HCT116 (cell line): ENCODE measurements at regions not wholly inside any gene's neighbourhood (a gene's known extent, or its start where the extent isn't known, plus 50 kb on each side); places are given as distances from the start of the nearest gene placed in this dataset.

Experiments used
- ATAC-seq: fragments of 200-7000 bp; cut with Tn5 transposase; 2 replicates; pipeline ENCODE4 v1.9.1; 2020; ENCODE audit warnings: mild to moderate bottlenecking, moderate library complexity
- BruUV-seq: library from RNA; stranded (reverse); fragments of 400-500 nt; replicated peaks from 2 replicates; lab custom pipeline; 2021; lab: Mats Ljungman, UMichigan
- CTCF ChIA-PET: fragments of 300-600 bp; sonication (Branson Sonifier 250); formaldehyde crosslinking; loops from one replicate; lab custom pipeline; 2021; ENCODE audit warnings: antibody characterized with exemption; lab: Charles Lee
- POLR2A ChIA-PET: fragments of 300-600, 350-600 bp; sonication (Branson Sonifier 250); formaldehyde crosslinking; loops from one replicate; lab custom pipeline; 2021; ENCODE audit warnings: antibody characterized with exemption; lab: Charles Lee
- RAD21 ChIA-PET, 2 experiments: fragments of 300-600 bp; sonication (Branson Sonifier 250); formaldehyde crosslinking; loops; one replicate each; lab custom pipeline; 2023; ENCODE audit warnings: low total read pairs in 2 of 2; ENCODE audit not compliant: uncharacterized antibody in 2 of 2, unreplicated experiment in 2 of 2, low non-redundant PET in 1 of 2; lab: Charles Lee
- DNase-seq: peaks from one replicate; pipeline ENCODE4 v3.0.0-alpha.2; 2010; ENCODE audit warnings: low read depth, low spot score
- H2AFZ ChIP-seq: fragments of 200-600 bp; shearing (Covaris generic), sonication (generic); 2 replicates; pipeline ENCODE4 v1.6.1; 2017; ENCODE audit warnings: low read depth, mixed run types, mixed read lengths, antibody characterized with exemption, low read length; ENCODE audit not compliant: poor library complexity, severe bottlenecking
- H3K27ac ChIP-seq: 2 replicates; pipeline ENCODE4 v1.5.1; 2012; ENCODE audit warnings: low read depth, low read length
- H3K27me3 ChIP-seq: fragments of 200-600 bp; sonication (generic); 2 replicates; pipeline ENCODE4 v1.6.1; 2016; ENCODE audit warnings: mixed run types, low read length, mixed read lengths; ENCODE audit not compliant: insufficient read depth
- H3K36me3 ChIP-seq, 2 experiments: fragments of 200-500 bp in 1 of 2; fragments of 200-600 bp in 1 of 2; sonication (Bioruptor generic) in 1 of 2; sonication (generic) in 1 of 2; 2 replicates each; pipeline versions ENCODE4 v1.5.1 to v1.6.1; 2014 to 2016; ENCODE audit warnings: low read length in 2 of 2, inconsistent platforms in 1 of 2, mixed read lengths in 1 of 2, mixed run types in 1 of 2; ENCODE audit not compliant: insufficient read depth in 2 of 2, control insufficient read depth in 1 of 2
- H3K4me1 ChIP-seq, 2 experiments: fragments of 200-600 bp in 1 of 2; sonication (generic) in 1 of 2; 2 replicates each; pipeline versions ENCODE4 v1.5.1 to v1.6.1; 2012 to 2017; ENCODE audit warnings: low read length in 2 of 2, inconsistent platforms in 1 of 2, mild to moderate bottlenecking in 1 of 2, mixed read lengths in 1 of 2, mixed run types in 1 of 2, moderate library complexity in 1 of 2; ENCODE audit not compliant: insufficient read depth in 2 of 2, control insufficient read depth in 1 of 2
- H3K4me2 ChIP-seq: fragments of 200-600 bp; sonication (generic); 2 replicates; pipeline ENCODE4 v1.6.1; 2017; ENCODE audit warnings: mixed run types, low read length, mixed read lengths
- H3K4me3 ChIP-seq, 2 experiments: fragments of 200-600 bp in 1 of 2; sonication (generic) in 1 of 2; replicated peaks in 1 of 2; 2 replicates each; pipeline ENCODE4 v1.5.1; 2011 to 2016; ENCODE audit warnings: low read length in 2 of 2, control low read depth in 1 of 2, low read depth in 1 of 2, mild to moderate bottlenecking in 1 of 2, mixed read lengths in 1 of 2, mixed run types in 1 of 2
- H3K79me2 ChIP-seq: fragments of 200-600 bp; sonication (generic); 2 replicates; pipeline ENCODE4 v1.6.1; 2017; ENCODE audit warnings: mild to moderate bottlenecking, mixed run types, low read length, moderate library complexity, mixed read lengths; ENCODE audit not compliant: insufficient read depth
- H3K9ac ChIP-seq: fragments of 200-600 bp; sonication (generic); 2 replicates; pipeline ENCODE4 v1.6.1; 2016; ENCODE audit warnings: low read length, mixed read lengths
- H3K9me2 ChIP-seq: fragments of 200-600 bp; sonication (generic), shearing (Covaris generic); 2 replicates; pipeline ENCODE4 v1.6.1; 2017; ENCODE audit warnings: mixed run types, mild to moderate bottlenecking, moderate library complexity; ENCODE audit not compliant: insufficient read depth
- H3K9me3 ChIP-seq, 2 experiments: fragments of 200-500 bp in 1 of 2; fragments of 200-600 bp in 1 of 2; sonication (Bioruptor generic) in 1 of 2; sonication (generic) in 1 of 2; 2 replicates each; pipeline ENCODE4 v1.6.1; 2014 to 2017; ENCODE audit warnings: low read length in 2 of 2, mixed read lengths in 2 of 2, inconsistent platforms in 1 of 2, low read depth in 1 of 2, mild to moderate bottlenecking in 1 of 2, mixed run types in 1 of 2, moderate library complexity in 1 of 2; ENCODE audit not compliant: control insufficient read depth in 1 of 2, insufficient read depth in 1 of 2
- H4K20me1 ChIP-seq: fragments of 200-600 bp; sonication (generic), shearing (Covaris generic); 2 replicates; pipeline ENCODE4 v1.6.1; 2017; ENCODE audit warnings: mixed run types, mild to moderate bottlenecking, moderate library complexity; ENCODE audit not compliant: insufficient read depth
- CBX3 ChIP-seq: IDR thresholded peaks from 2 replicates; pipeline ENCODE4 v1.6.1; 2012; ENCODE audit warnings: low read depth
- EGR1 ChIP-seq: IDR thresholded peaks from 2 replicates; pipeline ENCODE4 v1.6.1; 2012; ENCODE audit warnings: low read depth
- ELF1 ChIP-seq: IDR thresholded peaks from 2 replicates; pipeline ENCODE4 v1.6.1; 2012; ENCODE audit warnings: low read depth, borderline replicate concordance
- FOSL1 ChIP-seq: IDR thresholded peaks from 2 replicates; pipeline ENCODE4 v1.6.1; 2012; ENCODE audit warnings: low read depth
- SRF ChIP-seq: IDR thresholded peaks from 2 replicates; pipeline ENCODE4 v1.6.1; 2012; ENCODE audit warnings: low read depth
- YY1 ChIP-seq: IDR thresholded peaks from 2 replicates; pipeline ENCODE4 v1.6.1; 2011; ENCODE audit warnings: low read length, low read depth, moderate library complexity, mild to moderate bottlenecking; ENCODE audit not compliant: insufficient replicate concordance; ENCODE audit errors: extremely low read depth
- intact Hi-C: fragments of 100-400 bp; cut with micrococcal nuclease; formaldehyde crosslinking; loops from 2 replicates; pipeline ENCODE4 v1.10.0; 2022
- TF ChIP-seq, protein P1 (sequence below): IDR thresholded peaks from 2 replicates; pipeline ENCODE4 v1.6.1; 2012
- TF ChIP-seq, protein P2 (sequence below): IDR thresholded peaks from 2 replicates; pipeline ENCODE4 v1.6.1; 2012; ENCODE audit warnings: low read depth
- TF ChIP-seq, protein P3 (sequence below): IDR thresholded peaks from 2 replicates; pipeline ENCODE4 v1.6.1; 2011; ENCODE audit warnings: mild to moderate bottlenecking, low read length, moderate library complexity; ENCODE audit not compliant: insufficient replicate concordance; ENCODE audit errors: extremely low read depth
- TF ChIP-seq, protein P4 (sequence below), 3 experiments: fragments of 200-600 bp in 1 of 3; sonication (generic) in 1 of 3; IDR thresholded peaks in 2 of 3; conservative IDR thresholded peaks in 1 of 3; 2 replicates each; pipeline ENCODE4 v1.5.1; 2012 to 2017; ENCODE audit warnings: low read depth in 2 of 3, low read length in 2 of 3, antibody characterized with exemption in 1 of 3, borderline replicate concordance in 1 of 3, control low read depth in 1 of 3, mild to moderate bottlenecking in 1 of 3, mixed read lengths in 1 of 3, mixed run types in 1 of 3, moderate library complexity in 1 of 3; ENCODE audit not compliant: insufficient read depth in 1 of 3

DNA sequence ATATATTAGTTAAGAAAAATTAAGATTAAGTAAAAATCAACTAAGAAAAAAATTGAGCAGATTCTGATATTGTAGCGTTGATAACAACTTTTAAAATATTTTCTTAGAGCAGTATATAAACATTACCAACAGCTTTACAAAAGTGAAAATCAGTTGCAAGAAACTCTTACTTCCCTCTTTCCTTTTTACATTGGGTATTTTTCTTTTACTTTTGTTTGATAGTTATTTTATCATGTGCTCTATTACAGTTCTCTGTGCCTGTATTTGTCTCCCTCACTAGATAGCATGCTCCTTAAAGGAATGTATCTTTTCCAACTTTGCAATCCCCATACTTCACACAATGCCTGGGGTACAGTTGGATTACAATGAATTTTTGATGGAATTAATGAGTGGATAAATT is 87.5 kb upstream of the P3H2 start:
- RAD21 ChIA-PET, result no interaction called here
- Histone ChIP-seq H2AFZ (no peak overlapping the region), H3K9ac (no peak overlapping the region), H4K20me1 (no peaks in the 10 kb centered on the region), H3K9me3 (no peaks in the 10 kb centered on the region; a peak in 1 of 4 replicates), H3K27ac (no peak overlapping the region), H3K4me2 (no peak overlapping the region), H3K4me3 (no peak overlapping the region), H3K27me3 (no peaks in the 10 kb centered on the region), H3K4me1 (no peaks in the 10 kb centered on the region), H3K79me2 (no peaks in the 10 kb centered on the region), H3K9me2 (0 out of 2 replicates have a peak, but pooled peaks cover 3% of the 10 kb centered on the region), H3K36me3 (no peaks in the 10 kb centered on the region)
- DNase-seq, result no peak
- CTCF ChIA-PET, result no interaction called here
- ATAC-seq, result no peak
- POLR2A ChIA-PET, result no interaction called here
- no peak for TF ChIP-seq CBX3
- TF ChIP-seq ELF1, result no peak
- no peak for TF ChIP-seq SRF
- TF ChIP-seq, protein P1, sequence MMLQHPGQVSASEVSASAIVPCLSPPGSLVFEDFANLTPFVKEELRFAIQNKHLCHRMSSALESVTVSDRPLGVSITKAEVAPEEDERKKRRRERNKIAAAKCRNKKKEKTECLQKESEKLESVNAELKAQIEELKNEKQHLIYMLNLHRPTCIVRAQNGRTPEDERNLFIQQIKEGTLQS, result no peak
- TF ChIP-seq, protein P2, sequence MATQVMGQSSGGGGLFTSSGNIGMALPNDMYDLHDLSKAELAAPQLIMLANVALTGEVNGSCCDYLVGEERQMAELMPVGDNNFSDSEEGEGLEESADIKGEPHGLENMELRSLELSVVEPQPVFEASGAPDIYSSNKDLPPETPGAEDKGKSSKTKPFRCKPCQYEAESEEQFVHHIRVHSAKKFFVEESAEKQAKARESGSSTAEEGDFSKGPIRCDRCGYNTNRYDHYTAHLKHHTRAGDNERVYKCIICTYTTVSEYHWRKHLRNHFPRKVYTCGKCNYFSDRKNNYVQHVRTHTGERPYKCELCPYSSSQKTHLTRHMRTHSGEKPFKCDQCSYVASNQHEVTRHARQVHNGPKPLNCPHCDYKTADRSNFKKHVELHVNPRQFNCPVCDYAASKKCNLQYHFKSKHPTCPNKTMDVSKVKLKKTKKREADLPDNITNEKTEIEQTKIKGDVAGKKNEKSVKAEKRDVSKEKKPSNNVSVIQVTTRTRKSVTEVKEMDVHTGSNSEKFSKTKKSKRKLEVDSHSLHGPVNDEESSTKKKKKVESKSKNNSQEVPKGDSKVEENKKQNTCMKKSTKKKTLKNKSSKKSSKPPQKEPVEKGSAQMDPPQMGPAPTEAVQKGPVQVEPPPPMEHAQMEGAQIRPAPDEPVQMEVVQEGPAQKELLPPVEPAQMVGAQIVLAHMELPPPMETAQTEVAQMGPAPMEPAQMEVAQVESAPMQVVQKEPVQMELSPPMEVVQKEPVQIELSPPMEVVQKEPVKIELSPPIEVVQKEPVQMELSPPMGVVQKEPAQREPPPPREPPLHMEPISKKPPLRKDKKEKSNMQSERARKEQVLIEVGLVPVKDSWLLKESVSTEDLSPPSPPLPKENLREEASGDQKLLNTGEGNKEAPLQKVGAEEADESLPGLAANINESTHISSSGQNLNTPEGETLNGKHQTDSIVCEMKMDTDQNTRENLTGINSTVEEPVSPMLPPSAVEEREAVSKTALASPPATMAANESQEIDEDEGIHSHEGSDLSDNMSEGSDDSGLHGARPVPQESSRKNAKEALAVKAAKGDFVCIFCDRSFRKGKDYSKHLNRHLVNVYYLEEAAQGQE, result no peak
- no peak for TF ChIP-seq FOSL1
- no peak for TF ChIP-seq YY1
- TF ChIP-seq, protein P3, sequence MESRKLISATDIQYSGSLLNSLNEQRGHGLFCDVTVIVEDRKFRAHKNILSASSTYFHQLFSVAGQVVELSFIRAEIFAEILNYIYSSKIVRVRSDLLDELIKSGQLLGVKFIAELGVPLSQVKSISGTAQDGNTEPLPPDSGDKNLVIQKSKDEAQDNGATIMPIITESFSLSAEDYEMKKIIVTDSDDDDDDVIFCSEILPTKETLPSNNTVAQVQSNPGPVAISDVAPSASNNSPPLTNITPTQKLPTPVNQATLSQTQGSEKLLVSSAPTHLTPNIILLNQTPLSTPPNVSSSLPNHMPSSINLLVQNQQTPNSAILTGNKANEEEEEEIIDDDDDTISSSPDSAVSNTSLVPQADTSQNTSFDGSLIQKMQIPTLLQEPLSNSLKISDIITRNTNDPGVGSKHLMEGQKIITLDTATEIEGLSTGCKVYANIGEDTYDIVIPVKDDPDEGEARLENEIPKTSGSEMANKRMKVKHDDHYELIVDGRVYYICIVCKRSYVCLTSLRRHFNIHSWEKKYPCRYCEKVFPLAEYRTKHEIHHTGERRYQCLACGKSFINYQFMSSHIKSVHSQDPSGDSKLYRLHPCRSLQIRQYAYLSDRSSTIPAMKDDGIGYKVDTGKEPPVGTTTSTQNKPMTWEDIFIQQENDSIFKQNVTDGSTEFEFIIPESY, result no peak
- no peak for TF ChIP-seq EGR1
- TF ChIP-seq, protein P4, sequence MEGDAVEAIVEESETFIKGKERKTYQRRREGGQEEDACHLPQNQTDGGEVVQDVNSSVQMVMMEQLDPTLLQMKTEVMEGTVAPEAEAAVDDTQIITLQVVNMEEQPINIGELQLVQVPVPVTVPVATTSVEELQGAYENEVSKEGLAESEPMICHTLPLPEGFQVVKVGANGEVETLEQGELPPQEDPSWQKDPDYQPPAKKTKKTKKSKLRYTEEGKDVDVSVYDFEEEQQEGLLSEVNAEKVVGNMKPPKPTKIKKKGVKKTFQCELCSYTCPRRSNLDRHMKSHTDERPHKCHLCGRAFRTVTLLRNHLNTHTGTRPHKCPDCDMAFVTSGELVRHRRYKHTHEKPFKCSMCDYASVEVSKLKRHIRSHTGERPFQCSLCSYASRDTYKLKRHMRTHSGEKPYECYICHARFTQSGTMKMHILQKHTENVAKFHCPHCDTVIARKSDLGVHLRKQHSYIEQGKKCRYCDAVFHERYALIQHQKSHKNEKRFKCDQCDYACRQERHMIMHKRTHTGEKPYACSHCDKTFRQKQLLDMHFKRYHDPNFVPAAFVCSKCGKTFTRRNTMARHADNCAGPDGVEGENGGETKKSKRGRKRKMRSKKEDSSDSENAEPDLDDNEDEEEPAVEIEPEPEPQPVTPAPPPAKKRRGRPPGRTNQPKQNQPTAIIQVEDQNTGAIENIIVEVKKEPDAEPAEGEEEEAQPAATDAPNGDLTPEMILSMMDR (IDR thresholded peaks at IDR 0.05 in 2 of 3, conservative IDR thresholded peaks at IDR 0.05 in 1 of 3; ENCODE audit: borderline replicate concordance in 1 of 3, insufficient read depth in 1 of 3, low read depth in 2 of 3, low read length in 2 of 3), result no peak
- intact Hi-C loops, result no loop called here
- no TSS peak for BruUV-seq
